ENCODE measurements at regions not wholly inside any gene's neighbourhood (a gene's known extent, or its start where the extent isn't known, plus 50 kb on each side); places are given as distances from the start of the nearest gene placed in this dataset.

GRCh38 chr9:117926031-117926658 is 221.9 kb downstream of the TLR4 start:
- no TSS peak for BruUV-seq (replicated peaks)
- Histone ChIP-seq H3K4me1 (replicated peaks; ENCODE audit: insufficient read depth) (no peaks in the 10 kb centered on the region), H3K4me2 (no peak overlapping the region), H3K27me3 (ENCODE audit: insufficient read depth, low read depth) (no peaks in the 10 kb centered on the region), H3F3A (ENCODE audit: insufficient read depth, low read depth) (no peaks in the 10 kb centered on the region), H3K4me3 (no peak overlapping the region), H4K20me1 (ENCODE audit: insufficient read depth) (no peaks in the 10 kb centered on the region), H3K36me3 (ENCODE audit: low read depth) (no peaks in the 10 kb centered on the region), H3K79me2 (ENCODE audit: low read depth) (no peaks in the 10 kb centered on the region), H3K9me2 (ENCODE audit: insufficient read depth) (no peaks in the 10 kb centered on the region), H3K9me3 (ENCODE audit: insufficient read depth, low read depth) (no peaks in the 10 kb centered on the region), H2AFZ (no peak overlapping the region), H3K27ac (no peak overlapping the region)
- no peak for TF ChIP-seq CTCF (conservative IDR thresholded peaks at IDR 0.05)
- DNase-seq, result no peak
- ChIA-PET POLR2A (ENCODE audit: unreplicated experiment) (no interaction called here), CTCF (no interaction called here)
- intact Hi-C loops (cut with micrococcal nuclease; ENCODE audit: unreplicated experiment), result no loop called here

GRCh38 chr9:117927354-117927753 is 223.2 kb downstream of the TLR4 start:
- Histone ChIP-seq H3K9me3 (ENCODE audit: insufficient read depth, low read depth) (no peaks in the 10 kb centered on the region), H3K4me1 (replicated peaks; ENCODE audit: insufficient read depth) (no peaks in the 10 kb centered on the region), H3F3A (ENCODE audit: insufficient read depth, low read depth) (no peaks in the 10 kb centered on the region), H4K20me1 (ENCODE audit: insufficient read depth) (no peaks in the 10 kb centered on the region), H3K4me2 (no peak overlapping the region), H3K27ac (no peak overlapping the region), H3K9me2 (ENCODE audit: insufficient read depth) (no peaks in the 10 kb centered on the region; the same call in 1 of the 2 replicates), H3K27me3 (ENCODE audit: insufficient read depth, low read depth) (no peaks in the 10 kb centered on the region), H3K79me2 (ENCODE audit: low read depth) (no peaks in the 10 kb centered on the region), H3K36me3 (ENCODE audit: low read depth) (no peaks in the 10 kb centered on the region), H2AFZ (no peak overlapping the region), H3K4me3 (no peak overlapping the region)
- no peak for DNase-seq
- BruUV-seq (replicated peaks), result no TSS peak
- TF ChIP-seq EZH2 (IDR thresholded peaks at IDR 0.05; ENCODE audit: low read depth) (no peak), CTCF (conservative IDR thresholded peaks at IDR 0.05) (no peak)
- ChIA-PET POLR2A (ENCODE audit: unreplicated experiment) (no interaction called here), CTCF (no interaction called here)
- intact Hi-C loops (cut with micrococcal nuclease; ENCODE audit: unreplicated experiment), result no loop called here

GRCh38 chr9:117929868-117930267 is 225.7 kb downstream of the TLR4 start:
- H3K4me2 ChIP-seq, result no peak overlapping the region
- TF ChIP-seq CTCF (conservative IDR thresholded peaks at IDR 0.05) (no peak), EZH2 (IDR thresholded peaks at IDR 0.05; ENCODE audit: low read depth) (no peak)
- POLR2A ChIA-PET (ENCODE audit: unreplicated experiment), result no interaction called here
- H3K4me1 ChIP-seq (replicated peaks; ENCODE audit: insufficient read depth), result no peaks in the 10 kb centered on the region
- no peaks in the 10 kb centered on the region for H3K27me3 ChIP-seq (ENCODE audit: insufficient read depth, low read depth)
- H3K9me3 ChIP-seq (ENCODE audit: insufficient read depth, low read depth), result no peaks in the 10 kb centered on the region
- H2AFZ ChIP-seq, result no peak overlapping the region
- H3F3A ChIP-seq (ENCODE audit: insufficient read depth, low read depth), result no peaks in the 10 kb centered on the region
- H3K79me2 ChIP-seq (ENCODE audit: low read depth), result no peaks in the 10 kb centered on the region
- CTCF ChIA-PET, result no interaction called here
- H3K36me3 ChIP-seq (ENCODE audit: low read depth), result no peaks in the 10 kb centered on the region
- no peaks in the 10 kb centered on the region; the same call in 1 of the 2 replicates for H3K9me2 ChIP-seq (ENCODE audit: insufficient read depth)
- no peak for DNase-seq
- no peak overlapping the region for H3K4me3 ChIP-seq
- intact Hi-C loops (cut with micrococcal nuclease; ENCODE audit: unreplicated experiment), result no loop called here
- no peak overlapping the region for H3K27ac ChIP-seq
- no peaks in the 10 kb centered on the region for H4K20me1 ChIP-seq (ENCODE audit: insufficient read depth)
- BruUV-seq (replicated peaks), result no TSS peak
